ENCODE measurements at regions not wholly inside any gene's neighbourhood (a gene's known extent, or its start where the extent isn't known, plus 50 kb on each side); places are given as distances from the start of the nearest gene placed in this dataset.

DNA sequence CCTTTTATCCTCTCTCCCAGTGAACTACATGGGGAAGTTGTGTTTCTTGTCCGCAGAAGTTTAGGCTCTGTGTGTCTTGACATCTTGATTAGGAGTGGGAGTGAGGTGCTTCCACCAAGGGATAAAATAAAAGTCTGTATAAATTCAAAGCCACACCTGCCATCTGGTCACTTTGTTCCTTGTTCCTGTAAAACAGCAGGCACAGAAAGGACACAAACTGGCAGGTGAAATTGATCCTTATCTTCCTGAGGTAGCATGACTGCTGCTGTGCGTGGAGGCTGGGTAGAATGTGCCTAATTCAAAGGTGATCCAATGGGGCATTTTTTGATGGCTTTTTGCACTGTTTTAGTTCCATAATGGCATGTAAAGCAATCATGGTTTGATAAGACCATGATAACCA lies 104.3 kb upstream of the KITLG start:
- TF ChIP-seq, protein P1, sequence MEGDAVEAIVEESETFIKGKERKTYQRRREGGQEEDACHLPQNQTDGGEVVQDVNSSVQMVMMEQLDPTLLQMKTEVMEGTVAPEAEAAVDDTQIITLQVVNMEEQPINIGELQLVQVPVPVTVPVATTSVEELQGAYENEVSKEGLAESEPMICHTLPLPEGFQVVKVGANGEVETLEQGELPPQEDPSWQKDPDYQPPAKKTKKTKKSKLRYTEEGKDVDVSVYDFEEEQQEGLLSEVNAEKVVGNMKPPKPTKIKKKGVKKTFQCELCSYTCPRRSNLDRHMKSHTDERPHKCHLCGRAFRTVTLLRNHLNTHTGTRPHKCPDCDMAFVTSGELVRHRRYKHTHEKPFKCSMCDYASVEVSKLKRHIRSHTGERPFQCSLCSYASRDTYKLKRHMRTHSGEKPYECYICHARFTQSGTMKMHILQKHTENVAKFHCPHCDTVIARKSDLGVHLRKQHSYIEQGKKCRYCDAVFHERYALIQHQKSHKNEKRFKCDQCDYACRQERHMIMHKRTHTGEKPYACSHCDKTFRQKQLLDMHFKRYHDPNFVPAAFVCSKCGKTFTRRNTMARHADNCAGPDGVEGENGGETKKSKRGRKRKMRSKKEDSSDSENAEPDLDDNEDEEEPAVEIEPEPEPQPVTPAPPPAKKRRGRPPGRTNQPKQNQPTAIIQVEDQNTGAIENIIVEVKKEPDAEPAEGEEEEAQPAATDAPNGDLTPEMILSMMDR (optimal IDR thresholded peaks at IDR 0.05 in 1 of 3, IDR thresholded peaks at IDR 0.05 in 1 of 3, conservative IDR thresholded peaks at IDR 0.05 in 1 of 3; ENCODE audit: extremely low read depth in 1 of 3, insufficient read depth in 2 of 3, low read length in 3 of 3), result no peak
- TF ChIP-seq EZH2 (IDR thresholded peaks at IDR 0.05; ENCODE audit: low read length), result no peak
